Breast epithelium (tissue), 4 donors: ENCODE measurements at regions not wholly inside any gene's neighbourhood (a gene's known extent, or its start where the extent isn't known, plus 50 kb on each side); places are given as distances from the start of the nearest gene placed in this dataset.

Experiments
- DNase-seq, 2 donors: peaks; one replicate each; pipeline ENCODE4 v3.0.0-alpha.2; 2019; ENCODE audit warnings: low spot score in 2 of 2
- H3K27ac ChIP-seq, 2 donors: fragments of 200-600 bp; sonication (generic) in 1 of 2; one replicate each; pipeline ENCODE4 v1.5.1; 2016 to 2019; ENCODE audit warnings: mild to moderate bottlenecking in 1 of 2
- H3K27me3 ChIP-seq, 2 donors: fragments of 200-600 bp; sonication (generic) in 1 of 2; one replicate each; pipeline versions ENCODE4 v1.5.1 to v1.6.0; 2017 to 2019; ENCODE audit warnings: control low read depth in 1 of 2, mild to moderate bottlenecking in 1 of 2
- H3K36me3 ChIP-seq: fragments of 200-600 bp; one replicate; pipeline ENCODE4 v1.5.1; 2019
- H3K4me1 ChIP-seq, 2 donors: fragments of 200-600 bp; sonication (generic); one replicate each; pipeline ENCODE4 v1.5.1; 2016 to 2019; ENCODE audit warnings: control low read depth in 1 of 2
- H3K4me3 ChIP-seq, 3 donors: fragments of 200-600 bp; sonication (generic); 1 replicate in 2 of 3; 2 replicates in 1 of 3; pipeline ENCODE4 v1.5.1; 2016 to 2019; ENCODE audit warnings: mild to moderate bottlenecking in 3 of 3, moderate library complexity in 2 of 3
- H3K9me3 ChIP-seq, 2 donors: fragments of 200-600 bp; sonication (generic) in 1 of 2; one replicate each; pipeline ENCODE4 v1.5.1; 2016 to 2019; ENCODE audit warnings: control low read depth in 1 of 2
- CTCF ChIP-seq, 3 donors: fragments of 450-650 bp; IDR thresholded peaks; one replicate each; pipeline ENCODE4 v1.5.1; 2016 to 2017; ENCODE audit warnings: antibody characterized with exemption in 3 of 3, mild to moderate bottlenecking in 3 of 3, moderate library complexity in 3 of 3
- POLR2A ChIP-seq: fragments of 450-650 bp; IDR thresholded peaks from one replicate; pipeline ENCODE4 v1.6.1; 2016; ENCODE audit warnings: antibody characterized with exemption, mild to moderate bottlenecking, moderate library complexity
- POLR2AphosphoS5 ChIP-seq, 3 donors: sonication (generic); formaldehyde crosslinking; IDR thresholded peaks; one replicate each; pipeline ENCODE4 v1.6.1; 2017; ENCODE audit warnings: antibody characterized with exemption in 3 of 3
- intact Hi-C: fragments of 100-400 bp; cut with DNase I; formaldehyde crosslinking; loops from one replicate; pipeline ENCODE4 v1.15.1; 2023; ENCODE audit warnings: low total_unique reads

GRCh38 chr18:30889519-30890301 is 152.8 kb downstream of the DSC3 start:
- DNase-seq, result no peak
- intact Hi-C loops, result no loop called here
- Histone ChIP-seq H3K36me3 (no peaks in the 10 kb centered on the region), H3K4me3 (no peak overlapping the region), H3K27ac (no peak overlapping the region), H3K27me3 (no peaks in the 10 kb centered on the region), H3K9me3 (no peaks in the 10 kb centered on the region), H3K4me1 (no peaks in the 10 kb centered on the region)
- no peak for TF ChIP-seq POLR2A
- peak in 1 of 3 donors; percentile 26 for TF ChIP-seq CTCF (IDR thresholded peaks at IDR 0.05)
- TF ChIP-seq POLR2AphosphoS5 (IDR thresholded peaks at IDR 0.05), result no peak

- DNase-seq, result no peak
- Histone ChIP-seq H3K36me3 (no peaks in the 10 kb centered on the region), H3K27ac (no peak overlapping the region), H3K9me3 (no peaks in the 10 kb centered on the region), H3K4me1 (no peaks in the 10 kb centered on the region), H3K27me3 (no peaks in the 10 kb centered on the region), H3K4me3 (no peak overlapping the region)
- TF ChIP-seq POLR2AphosphoS5 (IDR thresholded peaks at IDR 0.05) (no peak), CTCF (IDR thresholded peaks at IDR 0.05) (no peak)
- intact Hi-C loops, result no loop called here
Measured at GRCh38 chr18:30888344-30888743, 154.2 kb downstream of the DSC3 start.

GRCh38 chr18:30886998-30887397 is 155.5 kb downstream of the DSC3 start:
- TF ChIP-seq CTCF (IDR thresholded peaks at IDR 0.05) (no peak), POLR2A (no peak), POLR2AphosphoS5 (IDR thresholded peaks at IDR 0.05) (no peak)
- Histone ChIP-seq H3K4me3 (no peak overlapping the region), H3K4me1 (no peaks in the 10 kb centered on the region), H3K36me3 (no peaks in the 10 kb centered on the region), H3K27ac (no peak overlapping the region), H3K27me3 (no peaks in the 10 kb centered on the region), H3K9me3 (no peaks in the 10 kb centered on the region)
- intact Hi-C loops, result no loop called here
- DNase-seq, result no peak

- intact Hi-C loops, result no loop called here
- Histone ChIP-seq H3K36me3 (no peaks in the 10 kb centered on the region), H3K27me3 (no peaks in the 10 kb centered on the region), H3K27ac (no peak overlapping the region), H3K4me3 (no peak overlapping the region), H3K9me3 (no peaks in the 10 kb centered on the region), H3K4me1 (no peaks in the 10 kb centered on the region)
- TF ChIP-seq CTCF (IDR thresholded peaks at IDR 0.05), result no peak
- DNase-seq, result no peak
Measured at GRCh38 chr18:30870466-30870865, 172.1 kb downstream of the DSC3 start.

GRCh38 chr18:30862900-30863299 is 179.6 kb downstream of the DSC3 start:
- intact Hi-C loops, result no loop called here
- DNase-seq, result no peak
- no peaks in the 10 kb centered on the region for H3K27me3 ChIP-seq
- H3K9me3 ChIP-seq, result no peaks in the 10 kb centered on the region
- H3K27ac ChIP-seq, result no peak overlapping the region
- H3K36me3 ChIP-seq, result no peaks in the 10 kb centered on the region
- H3K4me1 ChIP-seq, result no peaks in the 10 kb centered on the region
- no peak for TF ChIP-seq CTCF (IDR thresholded peaks at IDR 0.05)
- TF ChIP-seq POLR2AphosphoS5 (IDR thresholded peaks at IDR 0.05), result no peak
- TF ChIP-seq POLR2A, result no peak
- no peak overlapping the region for H3K4me3 ChIP-seq
